NCI-H524 treated with DMSO at 0.1 percent for 48 hours (cell line): ENCODE measurements at regions not wholly inside any gene's neighbourhood (a gene's known extent, or its start where the extent isn't known, plus 50 kb on each side); places are given as distances from the start of the nearest gene placed in this dataset.
A peak's percentile ranks its signal among the peaks of the same experiment; 100 is the strongest.

Experiments
- DNase-seq: peaks from one replicate; lab custom pipeline; 2025; lab: John Stamatoyannopoulos, UW

DNA sequence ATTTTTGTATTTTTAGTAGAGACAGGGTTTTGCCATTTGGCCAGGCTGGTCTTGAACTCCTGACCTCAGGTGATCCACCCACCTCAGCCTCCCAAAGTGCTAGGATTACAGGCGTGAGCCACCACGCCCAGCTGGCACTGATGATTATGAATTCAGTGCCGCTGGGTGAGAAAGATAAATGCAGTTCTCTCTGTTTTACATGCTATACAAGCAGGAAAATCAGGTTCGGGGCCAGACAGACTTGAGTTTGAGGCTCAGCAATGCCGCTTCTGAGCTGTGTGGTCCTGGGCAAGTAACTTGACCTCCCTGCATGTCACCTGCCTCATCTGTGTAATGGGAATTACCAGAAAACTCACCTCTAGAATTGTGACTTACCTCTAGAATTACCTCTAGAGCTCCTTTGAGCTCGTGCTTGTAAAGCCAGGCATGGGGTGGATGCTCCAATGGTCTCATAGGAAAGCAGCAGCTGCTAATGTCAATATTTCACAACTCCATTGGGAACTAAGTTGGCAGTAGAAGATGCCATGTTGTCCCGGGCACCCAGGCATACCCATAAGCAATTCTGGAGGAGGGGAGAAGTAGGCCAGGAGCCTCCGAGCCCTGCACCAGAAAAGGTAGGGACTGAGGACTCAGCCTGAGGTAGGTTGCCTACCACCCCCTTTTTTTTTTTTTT lies 119.8 kb upstream of the SLC25A33 start:
- no peak for DNase-seq

- DNase-seq, result no peak
Measured at GRCh38 chr1:9420835-9421532, 118.3 kb upstream of the SLC25A33 start.

GRCh38 chr1:9421533-9421873 lies 117.8 kb upstream of the SLC25A33 start:
- no peak for DNase-seq

DNA sequence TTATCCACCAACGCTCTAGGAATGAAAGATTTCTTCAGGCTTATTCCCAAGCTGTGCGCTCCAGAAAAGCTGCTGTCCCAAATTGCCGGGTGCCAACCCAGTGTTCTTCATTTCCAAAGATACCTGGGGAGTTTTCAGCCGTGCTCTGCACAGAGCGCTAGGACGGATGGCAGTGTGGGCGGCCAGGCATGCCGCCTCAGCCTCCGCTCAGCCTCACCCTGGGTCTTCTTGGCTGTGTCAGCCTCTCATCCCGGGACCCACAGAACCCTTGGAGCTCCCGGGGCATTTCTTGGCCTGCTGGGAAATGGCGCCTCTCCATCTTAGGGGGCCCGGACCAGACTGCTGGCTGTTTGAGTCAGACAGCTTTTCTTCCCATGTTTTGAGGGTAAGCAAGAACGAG lies 116.9 kb upstream of the SLC25A33 start:
- DNase-seq, result no peak

DNA sequence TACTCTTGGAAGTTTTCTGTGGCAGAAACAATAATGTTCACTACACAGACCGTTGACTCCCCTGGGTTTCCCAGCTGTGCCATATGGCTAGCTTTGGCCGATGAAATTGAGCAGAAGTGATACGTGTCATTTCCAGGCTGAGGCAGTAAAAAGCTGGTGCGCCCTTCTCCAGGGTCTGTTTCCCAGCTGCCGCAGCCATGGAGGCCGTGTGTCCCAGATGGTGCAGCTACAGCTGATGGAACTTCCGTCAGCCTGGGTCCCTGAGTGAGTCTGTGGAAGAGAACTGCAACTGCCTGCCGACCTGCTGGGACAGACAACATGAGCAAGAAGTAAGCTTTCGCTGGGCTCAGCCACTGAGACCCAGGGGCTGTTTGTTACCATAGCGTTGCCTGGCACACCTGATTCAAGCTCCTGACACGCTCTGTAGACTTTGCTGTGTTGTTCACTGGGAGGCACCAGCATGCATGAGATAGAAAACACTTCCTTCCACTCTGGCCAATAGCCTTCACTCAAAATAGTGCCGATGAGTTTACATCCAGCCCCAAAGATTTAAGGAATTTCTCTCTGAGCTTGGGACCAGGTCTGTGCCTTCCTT lies 116.3 kb upstream of the SLC25A33 start:
- peak; percentile 72 for DNase-seq

- no peak for DNase-seq
Measured at GRCh38 chr1:9424261-9424660, 115.0 kb upstream of the SLC25A33 start.

DNA sequence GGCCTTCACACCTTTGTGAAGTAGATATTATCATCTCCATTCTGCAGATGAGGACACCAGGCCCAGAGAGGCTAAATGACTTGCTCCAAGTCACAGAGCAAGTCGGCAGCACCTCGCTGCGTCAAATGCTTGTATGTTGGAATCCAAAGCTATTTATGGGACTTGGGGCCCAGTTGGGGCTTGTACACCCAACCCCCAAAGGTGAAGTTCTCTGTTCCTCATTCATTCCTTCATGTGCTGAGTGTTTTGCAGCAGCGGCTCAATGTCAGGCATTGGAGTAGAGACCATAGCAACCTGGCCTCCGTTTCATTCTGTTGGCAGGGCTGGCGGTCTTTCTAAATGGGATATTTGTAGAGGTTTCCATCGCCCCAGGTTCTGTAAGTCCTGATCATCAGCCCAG lies 113.4 kb upstream of the SLC25A33 start:
- DNase-seq, result no peak

- no peak for DNase-seq
Measured at GRCh38 chr1:9426291-9426711, 113.0 kb upstream of the SLC25A33 start.

- no peak for DNase-seq
Measured at GRCh38 chr1:9427388-9427787, 111.9 kb upstream of the SLC25A33 start.

GRCh38 chr1:9428601-9429341 lies 110.5 kb upstream of the SLC25A33 start:
- peak; percentile 91 for DNase-seq

DNA sequence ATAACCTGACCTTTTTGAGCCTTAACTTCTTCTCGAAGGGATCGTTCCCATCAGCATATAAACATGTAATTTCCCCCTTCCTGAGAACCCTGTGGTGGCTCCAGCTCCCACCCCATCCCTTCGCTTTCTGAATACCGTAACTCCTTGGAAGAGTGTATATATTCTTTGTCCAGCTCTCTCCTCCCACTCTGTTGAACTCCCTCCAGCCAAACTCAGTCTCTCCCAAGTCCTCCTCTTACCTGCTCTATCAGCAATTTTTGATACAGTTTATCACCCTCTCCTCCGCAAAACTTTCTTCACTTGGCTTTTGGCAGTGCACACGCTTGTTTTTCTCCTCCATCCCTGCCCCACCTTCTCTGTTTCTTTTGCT lies 109.9 kb upstream of the SLC25A33 start:
- DNase-seq, result no peak

DNA sequence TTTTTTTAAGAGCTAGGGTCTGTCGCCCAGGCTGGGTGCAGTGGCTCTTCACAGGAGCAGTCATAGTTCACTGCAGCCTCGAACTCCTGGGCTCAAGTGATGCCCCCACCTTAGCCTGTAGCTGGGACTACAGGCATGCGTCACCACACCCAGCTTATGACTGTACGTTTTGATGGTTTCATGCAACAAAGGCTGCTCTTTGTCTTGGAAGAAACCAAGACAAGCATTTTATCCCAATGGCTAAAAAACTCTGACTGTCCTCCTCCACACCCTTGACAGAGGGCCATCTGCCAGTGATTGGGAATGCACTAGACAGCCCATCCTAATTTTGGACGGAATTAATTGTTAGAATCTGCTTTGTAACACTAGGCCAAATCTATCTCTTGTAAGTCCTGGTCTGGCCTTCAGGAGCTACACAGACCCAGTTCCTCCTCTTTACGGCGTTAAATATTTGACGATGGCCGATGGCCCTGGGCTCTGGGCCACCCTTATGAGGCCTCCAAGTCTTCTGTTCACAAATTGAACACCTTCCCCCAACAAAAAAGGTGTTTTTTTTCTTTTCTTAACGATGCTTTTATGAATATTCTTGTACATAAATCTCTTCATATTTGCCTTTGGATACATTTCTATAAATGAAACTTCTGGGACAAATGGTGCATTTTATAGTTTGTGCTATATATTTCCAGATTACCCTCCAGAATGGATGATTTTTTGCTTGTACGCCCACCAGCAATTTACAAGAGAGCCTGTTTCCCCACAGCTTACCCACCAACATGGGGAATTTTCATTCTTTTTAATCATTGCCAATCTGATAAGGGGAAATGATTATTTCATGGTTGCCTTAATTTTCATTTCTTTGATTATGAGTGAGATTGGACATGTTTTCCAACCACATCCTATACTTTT lies 104.8 kb upstream of the SLC25A33 start:
- DNase-seq, result no peak

GRCh38 chr1:9435153-9435636 lies 104.1 kb upstream of the SLC25A33 start:
- DNase-seq, result no peak

DNA sequence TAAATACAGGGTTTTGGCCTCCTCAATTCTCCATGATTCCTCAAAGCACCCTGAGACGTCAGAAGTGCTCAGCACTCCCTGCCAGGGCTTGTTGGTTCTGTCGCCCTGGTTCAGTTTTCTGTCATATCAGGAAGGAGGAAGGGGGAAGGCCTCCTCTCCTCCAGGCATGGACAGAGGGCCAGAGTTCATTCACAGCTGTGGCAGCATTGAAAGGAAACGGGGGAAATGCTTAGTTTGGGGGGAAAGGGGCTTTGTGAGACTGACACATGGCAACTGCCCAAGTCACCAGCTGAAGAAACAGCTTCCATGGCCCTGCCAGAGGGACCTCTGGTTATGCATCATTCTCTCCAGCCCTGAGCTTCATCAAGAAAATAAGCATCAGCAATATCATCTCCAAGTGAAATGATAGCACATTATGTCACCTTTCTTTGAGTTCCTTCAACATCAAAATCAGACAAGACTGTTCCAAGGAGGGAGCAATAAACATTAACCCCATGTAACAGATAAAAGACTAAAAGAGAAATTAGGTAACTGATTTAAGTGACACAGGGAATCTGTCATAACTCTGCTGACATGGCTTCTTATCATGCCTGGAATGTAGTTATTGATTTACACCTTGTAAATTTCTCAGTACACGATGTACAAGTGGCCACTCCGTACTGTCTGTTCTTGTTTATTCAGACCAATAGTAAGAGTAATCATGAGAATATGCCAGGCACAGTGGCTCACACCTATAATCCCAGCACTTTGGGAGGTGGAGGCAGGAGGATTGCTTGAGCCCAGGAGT lies 103.2 kb upstream of the SLC25A33 start:
- DNase-seq, result no peak

GRCh38 chr1:9437961-9438430 lies 101.3 kb upstream of the SLC25A33 start:
- DNase-seq, result no peak

- DNase-seq, result no peak
Measured at GRCh38 chr1:9438431-9439073, 100.7 kb upstream of the SLC25A33 start.

DNA sequence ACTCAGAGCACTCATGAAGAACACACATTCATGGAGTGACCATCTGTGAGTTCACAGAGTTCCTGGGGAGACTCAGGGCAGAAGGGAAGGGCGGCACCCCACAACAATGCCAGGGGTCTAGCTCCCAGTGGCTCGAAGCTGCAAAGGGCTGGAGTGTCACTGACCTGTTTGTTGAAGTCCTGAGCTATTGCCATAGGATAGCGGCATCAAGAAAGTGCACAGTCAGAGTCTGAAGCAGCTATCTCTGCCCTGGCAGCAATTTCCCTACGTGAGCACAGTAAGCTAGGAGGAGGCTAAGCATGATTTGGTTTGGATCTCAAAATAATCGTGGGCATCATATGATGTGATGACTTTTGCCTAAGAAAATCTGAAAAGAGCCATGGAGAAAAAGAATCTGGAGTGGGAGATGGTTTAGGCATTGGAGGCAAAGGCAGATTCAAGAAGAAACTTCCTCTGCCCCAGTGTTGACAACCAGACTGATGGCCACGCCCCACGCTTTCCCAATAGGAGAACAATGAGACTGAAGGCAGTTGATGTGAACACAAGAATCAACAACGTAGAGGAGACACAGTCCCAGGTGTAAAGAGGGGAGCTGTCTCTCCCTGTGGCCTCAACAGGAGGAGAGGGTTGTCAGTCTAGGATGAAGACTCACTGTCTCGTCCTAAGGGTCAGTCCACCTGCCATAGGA lies 100.0 kb upstream of the SLC25A33 start:
- DNase-seq, result no peak

GRCh38 chr1:9440261-9440660 lies 99.0 kb upstream of the SLC25A33 start:
- no peak for DNase-seq

DNA sequence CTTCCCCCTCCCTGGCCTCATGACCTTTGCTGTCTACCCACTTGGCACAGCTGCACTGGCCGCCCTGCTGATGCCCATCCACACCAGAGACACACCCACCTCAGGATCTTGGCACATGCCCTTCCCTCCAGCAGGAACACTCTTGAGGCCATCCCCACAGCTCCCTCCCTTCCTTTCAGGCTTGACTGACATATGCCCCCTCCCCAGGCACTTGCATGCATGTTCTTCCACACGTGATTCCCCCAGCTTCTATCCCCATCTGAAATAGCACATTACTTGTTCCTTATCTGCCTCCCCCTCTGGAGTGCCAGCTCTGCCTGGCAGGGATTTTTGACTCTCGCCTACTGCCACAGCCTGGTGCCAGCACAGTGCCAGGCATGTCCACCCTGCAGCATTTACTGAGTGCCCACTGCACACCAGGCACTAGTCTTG lies 98.5 kb upstream of the SLC25A33 start:
- no peak for DNase-seq
